Stimulated activated CD8-positive, alpha-beta memory T cell treated with anti-CD3 and anti-CD28 coated beads, Interleukin-15, amount 100 ng/mL, for 4 hours (primary cell): ENCODE measurements at regions not wholly inside any gene's neighbourhood (a gene's known extent, or its start where the extent isn't known, plus 50 kb on each side); places are given as distances from the start of the nearest gene placed in this dataset.

Source experiments
- DNase-seq, 2 donors: peaks; one replicate each; pipeline ENCODE4 v3.0.0-alpha.2; 2020; ENCODE audit warnings: low read depth in 2 of 2

DNA sequence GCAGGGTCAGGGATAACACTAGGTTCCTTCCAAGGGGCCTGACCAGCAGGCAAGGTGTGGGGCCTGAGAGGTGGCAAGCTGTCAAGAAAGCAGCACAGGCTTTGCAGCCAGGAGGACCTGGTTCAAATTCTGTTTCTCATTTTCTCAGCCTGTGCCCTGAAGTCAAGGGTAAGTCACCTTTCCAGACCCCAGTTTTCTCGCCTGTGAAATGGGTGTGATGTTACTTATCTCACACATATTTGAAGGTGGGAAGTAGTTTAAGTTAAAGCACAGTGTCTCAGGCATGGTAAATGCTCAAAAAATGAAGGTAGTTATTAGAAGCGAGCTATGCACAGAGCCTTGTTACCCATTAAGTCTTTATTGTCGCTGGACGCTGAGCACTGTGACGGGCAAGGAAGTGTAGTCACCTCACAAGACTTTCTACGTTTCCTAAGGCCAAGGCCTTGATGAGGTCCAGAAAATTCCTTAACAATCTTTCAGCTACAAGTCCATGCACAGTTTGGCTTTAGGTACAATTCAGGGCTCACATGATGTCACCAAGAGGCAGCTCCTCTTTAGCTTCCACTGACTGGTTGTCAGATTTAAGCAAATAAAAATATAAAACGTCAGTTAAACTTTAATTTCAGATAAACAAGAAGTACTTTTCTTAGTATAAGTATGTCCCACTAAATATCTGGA, 522.6 kb upstream of the PROK2 start:
- DNase-seq: no peak

GRCh38 chr3:72306800-72307341, 521.9 kb upstream of the PROK2 start:
- DNase-seq: no peak

DNA sequence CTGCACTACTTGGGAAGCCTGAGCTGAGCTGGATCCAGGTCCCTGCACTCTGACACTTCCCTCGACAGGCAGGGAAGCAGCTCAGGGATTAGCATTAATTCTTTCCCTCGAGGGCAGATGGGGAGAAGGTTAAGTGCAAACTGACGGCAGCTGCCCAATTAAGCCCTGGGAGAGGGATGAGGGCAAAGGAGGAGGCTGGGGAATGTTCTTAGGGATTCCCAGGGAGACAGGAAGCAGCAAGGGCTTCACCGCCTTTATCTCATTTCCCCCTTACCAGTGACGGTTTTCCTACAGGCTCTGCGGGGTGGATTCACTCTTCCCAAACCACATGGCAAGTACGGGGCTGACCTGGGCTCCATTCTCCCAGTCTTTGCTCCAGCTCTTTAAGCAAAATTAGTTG, 519.0 kb upstream of the PROK2 start:
- no peak for DNase-seq

GRCh38 chr3:72301779-72302178, 516.8 kb upstream of the PROK2 start:
- DNase-seq: no peak

GRCh38 chr3:72300621-72301020, 515.7 kb upstream of the PROK2 start:
- DNase-seq: no peak

- DNase-seq: no peak
Measured at GRCh38 chr3:72299823-72300222, 514.9 kb upstream of the PROK2 start.

GRCh38 chr3:72299321-72299802, 514.4 kb upstream of the PROK2 start:
- DNase-seq: no peak

GRCh38 chr3:72298201-72299152, 513.5 kb upstream of the PROK2 start:
- DNase-seq: no peak

DNA sequence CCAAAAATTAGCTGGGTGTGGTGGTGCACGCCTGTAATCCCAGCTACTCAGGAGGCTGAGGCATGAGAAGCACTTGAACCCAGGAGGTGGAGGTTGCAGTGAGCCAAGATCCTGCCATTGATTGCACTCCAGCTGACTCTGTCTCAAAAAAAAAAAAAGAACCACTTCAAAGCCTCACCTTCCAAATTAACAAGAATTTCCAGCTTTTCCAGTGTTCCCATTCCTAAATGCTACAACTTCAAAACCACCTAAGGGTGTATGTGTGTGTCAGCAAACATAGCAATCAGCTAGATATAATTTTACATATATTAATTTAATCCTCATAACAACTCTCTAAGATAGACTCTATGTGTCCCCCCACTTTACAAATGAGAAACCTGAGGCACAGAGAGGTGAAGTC, 512.5 kb upstream of the PROK2 start:
- DNase-seq: no peak

- DNase-seq: no peak
Measured at GRCh38 chr3:72296477-72297111, 511.6 kb upstream of the PROK2 start.

DNA sequence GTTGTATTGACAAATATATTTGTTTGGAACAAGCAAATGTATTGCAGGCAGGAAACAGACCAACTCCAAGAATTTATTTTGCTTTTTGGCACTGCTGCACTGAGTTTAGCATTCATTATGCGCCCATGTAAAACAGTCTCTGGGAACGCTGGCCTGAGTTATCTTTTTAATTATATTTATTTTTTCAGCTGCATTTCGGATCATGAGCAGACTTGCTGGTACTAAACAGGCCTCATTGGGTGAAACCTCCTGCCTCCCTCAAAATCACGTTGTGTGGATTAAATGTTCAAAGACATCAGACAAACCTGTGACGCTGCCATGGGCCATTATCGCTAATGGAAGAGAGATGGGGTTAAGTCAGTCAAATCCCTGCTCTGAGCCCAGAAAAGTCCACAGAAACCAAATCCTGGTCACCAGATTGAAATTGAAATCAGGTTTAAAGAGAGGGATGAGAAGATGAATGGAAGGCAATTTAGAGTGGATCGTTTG, 511.1 kb upstream of the PROK2 start:
- no peak for DNase-seq

- DNase-seq: no peak
Measured at GRCh38 chr3:72295276-72295961, 510.5 kb upstream of the PROK2 start.

GRCh38 chr3:72290859-72291638, 506.1 kb upstream of the PROK2 start:
- DNase-seq: no peak

DNA sequence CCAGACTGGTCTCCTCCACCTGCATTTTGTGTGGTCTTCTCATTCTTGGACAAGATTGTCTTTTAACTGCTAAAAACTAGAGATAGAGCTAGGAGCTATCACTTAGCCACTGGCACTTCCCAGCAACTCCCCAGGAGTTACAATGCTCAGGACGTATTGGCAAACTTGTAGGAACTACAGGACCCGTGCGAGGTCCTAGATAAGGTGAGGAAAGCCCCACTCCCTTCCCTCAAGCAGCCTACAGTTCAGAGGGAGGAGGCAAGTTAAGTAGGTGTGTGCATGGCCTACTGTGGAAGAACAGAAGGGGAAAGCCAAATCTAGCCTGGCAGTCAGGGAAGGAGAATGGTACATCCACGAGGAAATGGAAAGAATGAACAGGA, 504.7 kb upstream of the PROK2 start:
- DNase-seq: no peak

DNA sequence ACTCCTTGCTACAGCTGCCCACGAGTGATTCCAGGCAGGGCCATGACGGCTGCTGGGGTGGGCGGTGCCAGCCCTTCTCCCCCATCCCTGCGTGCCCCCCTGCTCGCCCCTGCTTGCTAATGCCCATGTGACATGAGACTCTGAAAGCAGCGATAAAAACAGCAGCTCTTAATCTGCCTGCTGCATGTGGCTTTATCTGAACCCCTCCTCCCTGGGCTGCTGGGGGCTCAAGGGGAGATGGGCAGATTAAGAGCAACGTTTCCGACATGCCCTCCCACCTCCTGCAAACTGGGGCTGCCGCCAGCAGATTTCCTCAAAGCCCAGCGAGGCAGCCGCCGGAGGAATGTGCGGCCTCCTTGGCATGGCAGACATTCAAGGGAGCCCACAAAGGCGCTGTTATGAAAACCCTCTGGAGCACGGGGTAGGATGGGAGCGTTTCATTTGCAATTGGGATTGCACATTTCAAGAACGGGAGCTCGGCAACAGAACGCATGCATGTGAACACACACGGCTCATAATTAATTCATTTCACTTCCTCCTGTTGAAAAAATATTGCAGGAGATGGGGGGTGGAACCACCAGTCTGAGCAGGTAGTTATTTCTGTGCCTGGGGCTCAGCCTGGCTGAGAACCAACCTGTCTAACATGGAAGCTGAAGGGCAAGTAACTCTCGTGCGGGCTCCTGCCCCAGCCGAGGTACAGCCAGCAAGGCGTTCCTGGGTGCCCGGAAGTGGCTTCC, 504.2 kb upstream of the PROK2 start:
- DNase-seq: no peak

DNA sequence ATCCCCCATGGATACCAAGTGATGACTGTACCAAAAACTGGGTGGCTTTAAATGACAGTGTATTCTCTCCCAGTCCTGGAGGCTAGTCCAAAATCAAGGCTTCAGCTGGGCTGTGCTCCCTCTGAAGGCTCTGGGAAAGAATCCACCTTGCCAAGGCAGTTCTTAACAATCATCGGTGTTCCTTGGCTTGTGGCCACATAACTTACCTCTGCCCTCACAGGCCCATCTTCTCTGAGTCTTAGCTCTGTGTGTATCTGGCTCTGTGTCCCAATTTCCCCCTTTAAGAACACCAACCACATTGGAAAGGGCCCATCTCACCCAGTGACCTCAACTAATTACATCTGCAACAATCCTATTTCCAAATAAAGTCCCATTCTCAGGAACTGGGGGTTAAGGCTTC, 503.0 kb upstream of the PROK2 start:
- no peak for DNase-seq

DNA sequence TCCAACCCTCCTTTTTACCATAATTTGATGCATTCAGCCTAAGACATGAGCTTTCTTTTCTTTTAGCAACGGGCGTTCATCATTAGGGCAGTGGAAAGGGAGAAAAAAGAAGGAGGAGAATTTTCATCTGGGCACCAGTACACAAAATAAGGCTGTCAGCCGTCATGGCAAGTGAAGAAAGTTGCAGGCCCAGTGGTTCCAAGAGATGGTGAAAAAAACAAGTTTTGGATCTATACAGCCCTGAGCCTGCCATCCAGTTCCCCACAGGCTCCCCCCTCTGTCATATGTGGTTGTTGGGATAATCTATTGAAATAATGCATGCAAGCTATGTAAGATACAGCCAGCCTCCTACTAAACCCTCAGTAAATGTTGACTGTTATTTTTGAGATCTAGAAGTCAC, 500.6 kb upstream of the PROK2 start:
- DNase-seq: no peak

GRCh38 chr3:72284471-72284870, 499.5 kb upstream of the PROK2 start:
- DNase-seq: no peak

- DNase-seq: no peak
Measured at GRCh38 chr3:72282918-72283317, 498.0 kb upstream of the PROK2 start.

GRCh38 chr3:72281551-72281950, 496.6 kb upstream of the PROK2 start:
- DNase-seq: no peak
